Caco-2 (cell line): ENCODE measurements at regions not wholly inside any gene's neighbourhood (a gene's known extent, or its start where the extent isn't known, plus 50 kb on each side); places are given as distances from the start of the nearest gene placed in this dataset.

Experiments
- BruUV-seq: library from RNA; stranded (reverse); fragments of 400-500 nt; replicated peaks from 2 replicates; lab custom pipeline; 2021; lab: Mats Ljungman, UMichigan
- CTCF ChIA-PET: fragments of 300-600 bp; sonication (Branson Sonifier 250); formaldehyde crosslinking; loops from one replicate; lab custom pipeline; 2022; ENCODE audit warnings: antibody characterized with exemption; lab: Charles Lee
- POLR2A ChIA-PET: fragments of 300-600 bp; sonication (Branson Sonifier 250); formaldehyde crosslinking; loops from one replicate; lab custom pipeline; 2022; ENCODE audit warnings: antibody characterized with exemption; lab: Charles Lee
- DNase-seq, 2 experiments: peaks; one replicate each; pipeline versions ENCODE4 v3.0.0 to v3.0.0-alpha.2; 2020 to 2022
- H3K27me3 ChIP-seq: replicated peaks from 2 replicates; pipeline ENCODE4 v1.6.0; 2011; ENCODE audit warnings: low read length; ENCODE audit not compliant: control insufficient read depth, insufficient read depth
- H3K36me3 ChIP-seq: 2 replicates; pipeline ENCODE4 v1.5.1; 2011; ENCODE audit warnings: low read length; ENCODE audit not compliant: control insufficient read depth, insufficient read depth
- H3K4me1 ChIP-seq: fragments of 250-450 bp; sonication (Bioruptor Pico); 2 replicates; pipeline ENCODE4 v1.5.1; 2020; ENCODE audit warnings: mild to moderate bottlenecking
- H3K4me3 ChIP-seq: 2 replicates; pipeline ENCODE4 v1.5.1; 2011; ENCODE audit warnings: low read depth, mild to moderate bottlenecking, control low read depth, low read length
- H3K9me3 ChIP-seq: fragments of 250-450 bp; sonication (Bioruptor Pico); 2 replicates; pipeline ENCODE4 v1.5.1; 2020; ENCODE audit warnings: mild to moderate bottlenecking, moderate library complexity
- H3K27ac Mint-ChIP-seq: one replicate; pipeline ENCODE4 v1.8.0; 2022; ENCODE audit warnings: mixed read lengths; ENCODE audit not compliant: unreplicated experiment
- H3K27me3 Mint-ChIP-seq: one replicate; pipeline ENCODE4 v1.8.0; 2022; ENCODE audit warnings: mixed read lengths; ENCODE audit not compliant: insufficient read depth, unreplicated experiment
- H3K36me3 Mint-ChIP-seq: one replicate; pipeline ENCODE4 v1.8.0; 2022; ENCODE audit warnings: mild to moderate bottlenecking, mixed read lengths; ENCODE audit not compliant: insufficient read depth, unreplicated experiment
- H3K4me1 Mint-ChIP-seq: one replicate; pipeline ENCODE4 v1.8.0; 2022; ENCODE audit warnings: low read depth, mixed read lengths; ENCODE audit not compliant: unreplicated experiment
- H3K4me3 Mint-ChIP-seq: one replicate; pipeline ENCODE4 v1.8.0; 2022; ENCODE audit warnings: mild to moderate bottlenecking, moderate library complexity, mixed read lengths; ENCODE audit not compliant: unreplicated experiment
- H3K9me3 Mint-ChIP-seq: one replicate; pipeline ENCODE4 v1.8.0; 2022; ENCODE audit warnings: mixed read lengths; ENCODE audit not compliant: unreplicated experiment
- intact Hi-C: fragments of 100-400 bp; cut with micrococcal nuclease; formaldehyde crosslinking; loops from one replicate; pipeline ENCODE4 v1.10.0; 2022; ENCODE audit not compliant: unreplicated experiment
- TF ChIP-seq, protein P1 (sequence below), 2 experiments: fragments of 200-600 bp in 1 of 2; IDR thresholded peaks; 1 replicate in 1 of 2; 2 replicates in 1 of 2; pipeline versions ENCODE4 v1.5.1 to v1.8.0; 2011 to 2022; ENCODE audit warnings: antibody characterized with exemption in 1 of 2, control low read depth in 1 of 2, inconsistent platforms in 1 of 2, low read depth in 1 of 2, low read length in 1 of 2, mild to moderate bottlenecking in 1 of 2, moderate library complexity in 1 of 2; ENCODE audit not compliant: insufficient read depth in 1 of 2, severe bottlenecking in 1 of 2, unreplicated experiment in 1 of 2

DNA sequence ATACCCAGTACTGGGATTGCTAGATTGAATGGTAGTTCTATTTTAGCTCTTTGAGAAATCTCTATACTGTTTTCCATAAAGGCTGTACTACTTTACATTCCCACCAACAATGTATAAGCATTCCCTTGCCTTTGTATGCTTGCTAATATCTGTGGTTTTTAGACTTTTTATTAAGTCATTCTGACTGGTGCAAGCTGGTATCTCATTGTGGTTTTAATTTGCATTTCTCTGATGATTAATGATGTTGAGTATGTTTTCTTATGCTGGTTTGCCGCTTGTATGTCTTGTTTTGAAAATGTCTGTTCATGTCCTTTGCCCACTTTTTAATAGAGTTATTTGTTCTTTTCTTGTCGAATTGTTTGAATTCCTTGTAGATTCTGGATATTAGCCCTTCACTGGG, 512.7 kb upstream of the PAPPA start:
- H3K27ac Mint-ChIP-seq: no peak overlapping the region
- peaks cover 9% of the 10 kb centered on the region for H3K27me3 Mint-ChIP-seq
- H3K9me3 ChIP-seq: no peaks in the 10 kb centered on the region
- no peak overlapping the region for H3K4me3 Mint-ChIP-seq
- ChIA-PET CTCF (no interaction called here), POLR2A (no interaction called here)
- no peaks in the 10 kb centered on the region for H3K9me3 Mint-ChIP-seq
- no peak for DNase-seq
- no peaks in the 10 kb centered on the region for H3K36me3 Mint-ChIP-seq
- no peak overlapping the region for H3K4me3 ChIP-seq
- no peaks in the 10 kb centered on the region for H3K4me1 Mint-ChIP-seq
- intact Hi-C loops: no loop called here
- no TSS peak for BruUV-seq
- H3K36me3 ChIP-seq: no peaks in the 10 kb centered on the region
- TF ChIP-seq, protein P1, sequence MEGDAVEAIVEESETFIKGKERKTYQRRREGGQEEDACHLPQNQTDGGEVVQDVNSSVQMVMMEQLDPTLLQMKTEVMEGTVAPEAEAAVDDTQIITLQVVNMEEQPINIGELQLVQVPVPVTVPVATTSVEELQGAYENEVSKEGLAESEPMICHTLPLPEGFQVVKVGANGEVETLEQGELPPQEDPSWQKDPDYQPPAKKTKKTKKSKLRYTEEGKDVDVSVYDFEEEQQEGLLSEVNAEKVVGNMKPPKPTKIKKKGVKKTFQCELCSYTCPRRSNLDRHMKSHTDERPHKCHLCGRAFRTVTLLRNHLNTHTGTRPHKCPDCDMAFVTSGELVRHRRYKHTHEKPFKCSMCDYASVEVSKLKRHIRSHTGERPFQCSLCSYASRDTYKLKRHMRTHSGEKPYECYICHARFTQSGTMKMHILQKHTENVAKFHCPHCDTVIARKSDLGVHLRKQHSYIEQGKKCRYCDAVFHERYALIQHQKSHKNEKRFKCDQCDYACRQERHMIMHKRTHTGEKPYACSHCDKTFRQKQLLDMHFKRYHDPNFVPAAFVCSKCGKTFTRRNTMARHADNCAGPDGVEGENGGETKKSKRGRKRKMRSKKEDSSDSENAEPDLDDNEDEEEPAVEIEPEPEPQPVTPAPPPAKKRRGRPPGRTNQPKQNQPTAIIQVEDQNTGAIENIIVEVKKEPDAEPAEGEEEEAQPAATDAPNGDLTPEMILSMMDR (IDR thresholded peaks at IDR 0.05; ENCODE audit: insufficient read depth in 1 of 2, low read depth in 1 of 2, low read length in 1 of 2, severe bottlenecking in 1 of 2, unreplicated experiment in 1 of 2): no peak
- no peaks in the 10 kb centered on the region for H3K4me1 ChIP-seq
- no peaks in the 10 kb centered on the region; the same call in 1 of the 2 replicates for H3K27me3 ChIP-seq

DNA sequence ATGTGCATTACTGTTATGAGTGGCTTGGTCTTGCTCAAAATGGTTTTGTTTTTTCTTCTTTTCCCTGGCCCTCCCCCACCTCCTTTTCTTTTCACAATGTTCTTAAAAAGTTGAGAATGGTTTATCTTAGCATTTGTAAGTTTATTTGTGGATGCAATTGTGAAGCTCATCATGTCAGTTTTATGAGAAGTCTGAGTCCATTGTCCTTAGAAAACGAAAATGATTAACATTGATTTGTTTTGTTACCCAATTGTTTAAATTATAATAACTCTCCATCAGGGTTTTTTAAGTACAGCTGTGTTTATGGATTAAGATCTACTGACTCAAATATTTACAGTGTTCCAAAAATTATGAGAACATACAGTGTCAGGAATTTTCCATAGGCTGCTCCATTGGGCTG, 511.3 kb upstream of the PAPPA start:
- TF ChIP-seq, protein P1 (IDR thresholded peaks at IDR 0.05; ENCODE audit: insufficient read depth in 1 of 2, low read depth in 1 of 2, low read length in 1 of 2, severe bottlenecking in 1 of 2, unreplicated experiment in 1 of 2): no peak
- ChIA-PET POLR2A (no interaction called here), CTCF (interaction anchor here (0.6 to 1.1 kb wide), 2 partner anchors 27 to 1845 kb away, joined by 3 to 4 read pairs; no protein-coding TSS in a partner anchor)
- Histone ChIP-seq H3K36me3 (no peaks in the 10 kb centered on the region), H3K4me1 (no peaks in the 10 kb centered on the region), H3K27me3 (no peaks in the 10 kb centered on the region), H3K4me3 (no peak overlapping the region), H3K9me3 (no peaks in the 10 kb centered on the region)
- intact Hi-C loops: no loop called here
- no peak for DNase-seq
- H3K36me3 Mint-ChIP-seq: no peaks in the 10 kb centered on the region
- H3K9me3 Mint-ChIP-seq: no peaks in the 10 kb centered on the region
- no peaks in the 10 kb centered on the region for H3K4me1 Mint-ChIP-seq
- peaks cover 4% of the 10 kb centered on the region for H3K27me3 Mint-ChIP-seq
- no peak overlapping the region for H3K27ac Mint-ChIP-seq
- no peak overlapping the region for H3K4me3 Mint-ChIP-seq
- no TSS peak for BruUV-seq

DNA sequence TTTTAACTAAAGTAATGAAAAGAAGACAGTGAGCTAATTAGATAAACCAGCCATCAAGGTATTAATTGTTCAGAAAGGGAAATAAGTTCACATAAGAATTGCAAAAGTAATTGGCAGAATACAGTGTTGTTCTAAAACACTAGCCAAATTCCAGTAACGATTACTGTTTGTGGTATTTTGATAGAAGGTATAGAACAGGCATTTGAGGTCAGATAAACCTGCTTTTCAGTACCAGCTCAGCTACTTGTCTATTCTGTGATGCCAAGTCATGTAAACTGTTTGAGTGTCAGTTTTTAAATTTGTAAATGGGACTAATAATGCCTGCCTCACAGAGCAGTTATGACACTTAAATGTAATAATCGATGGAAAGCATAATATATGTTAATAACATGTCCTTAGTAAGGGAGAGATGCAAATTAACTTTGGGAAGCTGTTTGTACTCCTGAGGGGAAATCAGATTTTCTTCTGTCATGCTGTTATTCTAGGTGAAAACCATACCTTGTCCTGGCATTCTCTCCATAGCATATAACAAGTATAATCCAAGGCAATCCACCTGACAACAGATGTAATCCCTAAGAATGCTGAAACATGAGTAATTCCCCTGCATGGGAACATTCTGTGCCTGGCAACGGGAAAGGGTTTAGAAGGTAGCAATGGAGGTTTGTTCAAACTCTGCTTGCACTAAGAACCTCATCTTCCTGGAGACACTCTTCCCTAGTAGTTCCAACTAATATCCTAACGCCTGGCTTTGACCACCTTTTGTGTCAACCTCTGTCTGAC, 509.5 kb upstream of the PAPPA start:
- Mint-ChIP-seq H3K27me3 (peaks cover 2% of the 10 kb centered on the region), H3K4me3 (no peak overlapping the region), H3K36me3 (no peaks in the 10 kb centered on the region), H3K27ac (no peak overlapping the region), H3K9me3 (no peaks in the 10 kb centered on the region), H3K4me1 (no peaks in the 10 kb centered on the region)
- Histone ChIP-seq H3K36me3 (no peaks in the 10 kb centered on the region), H3K4me3 (no peak overlapping the region), H3K27me3 (no peaks in the 10 kb centered on the region), H3K9me3 (no peaks in the 10 kb centered on the region), H3K4me1 (no peaks in the 10 kb centered on the region)
- TF ChIP-seq, protein P1 (IDR thresholded peaks at IDR 0.05; ENCODE audit: insufficient read depth in 1 of 2, low read depth in 1 of 2, low read length in 1 of 2, severe bottlenecking in 1 of 2, unreplicated experiment in 1 of 2): no peak
- intact Hi-C loops: no loop called here
- no TSS peak for BruUV-seq
- CTCF ChIA-PET: no interaction called here
- no peak for DNase-seq
- POLR2A ChIA-PET: no interaction called here
